ENCODE measurements at regions not wholly inside any gene's neighbourhood (a gene's known extent, or its start where the extent isn't known, plus 50 kb on each side); places are given as distances from the start of the nearest gene placed in this dataset.

GRCh38 chr6:80472271-80472670 lies 365.8 kb downstream of the BCKDHB start:
- no peak for TF ChIP-seq POLR2A (IDR thresholded peaks at IDR 0.05; ENCODE audit: low read depth, low read length)
- no peak for TF ChIP-seq TAF1 (IDR thresholded peaks at IDR 0.05; ENCODE audit: low read depth, low read length)
- no peak for TF ChIP-seq POLR2AphosphoS5 (IDR thresholded peaks at IDR 0.05; ENCODE audit: low read depth, low read length)
- TF ChIP-seq SPI1 (IDR thresholded peaks at IDR 0.05; ENCODE audit: low read depth, low read length): no peak
- TF ChIP-seq PAX5 (IDR thresholded peaks at IDR 0.05; ENCODE audit: insufficient read depth, low read length, severe bottlenecking): no peak
- TF ChIP-seq POU2F2 (IDR thresholded peaks at IDR 0.05; ENCODE audit: low read depth, low read length): no peak

All from GM12891 (cell line).